Adrenal gland (tissue), 9 donors: ENCODE measurements at regions not wholly inside any gene's neighbourhood (a gene's known extent, or its start where the extent isn't known, plus 50 kb on each side); places are given as distances from the start of the nearest gene placed in this dataset.

ENCODE experiments used
- DNase-seq, 7 donors: peaks; one replicate each; pipeline ENCODE4 v3.0.0-alpha.2; 2019 to 2020
- H3K27ac ChIP-seq, 5 donors: fragments of 200-600 bp; sonication (generic) in 4 of 5; 1 replicate in 3 of 5; 2 replicates in 2 of 5; pipeline versions ENCODE4 v1.5.1 to v1.8.0; 2016 to 2020; ENCODE audit warnings: mild to moderate bottlenecking in 1 of 5
- H3K27me3 ChIP-seq: fragments of 200-600 bp; 2 replicates; pipeline ENCODE4 v1.8.0; 2021
- H3K36me3 ChIP-seq, 2 donors: fragments of 200-600 bp; replicated peaks in 1 of 2; 1 replicate in 1 of 2; 2 replicates in 1 of 2; pipeline versions ENCODE4 v1.5.1 to v1.8.0; 2018 to 2022
- H3K4me1 ChIP-seq, 2 donors: fragments of 200-600 bp; replicated peaks in 1 of 2; 1 replicate in 1 of 2; 2 replicates in 1 of 2; pipeline versions ENCODE4 v1.5.1 to v1.8.0; 2018 to 2021
- H3K4me3 ChIP-seq, 4 donors: fragments of 200-600 bp; sonication (generic) in 3 of 4; one replicate each; pipeline ENCODE4 v1.5.1; 2016 to 2018
- H3K9me3 ChIP-seq, 3 donors: fragments of 200-600 bp; sonication (generic) in 1 of 3; replicated peaks in 1 of 3; 1 replicate in 2 of 3; 2 replicates in 1 of 3; pipeline versions ENCODE4 v1.5.1 to v1.8.0; 2016 to 2021
- CTCF ChIP-seq, 6 experiments: fragments of 450-650 bp in 4 of 6; fragments of 200-600 bp in 2 of 6; sonication (generic) in 1 of 6; IDR thresholded peaks; 1 replicate in 5 of 6; 2 replicates in 1 of 6; pipeline versions ENCODE4 v1.5.1 to v1.8.0; 2016 to 2021; ENCODE audit warnings: antibody characterized with exemption in 6 of 6, mild to moderate bottlenecking in 2 of 6, moderate library complexity in 1 of 6
- POLR2A ChIP-seq, 2 donors: fragments of 450-650 bp; IDR thresholded peaks; one replicate each; pipeline ENCODE4 v1.6.1; 2017; ENCODE audit warnings: antibody characterized with exemption in 2 of 2, mild to moderate bottlenecking in 2 of 2, moderate library complexity in 1 of 2
- WGBS, 4 donors: extraction: QIAGEN DNeasy Blood & Tissue Kit in 2 of 4; methylation state at CpG; one replicate each; pipeline versions ENCODE4 v1.1.5 to v1.1.7; 2013 to 2017; 5-methylcytosine and 5-hydroxymethylcytosine counted together
- intact Hi-C, 2 donors: fragments of 100-400 bp; cut with DNase I; formaldehyde crosslinking; loops; one replicate each; pipeline versions ENCODE4 v1.14.1 to v1.15.0; 2022 to 2023
- donor health status: healthy with polysubstance abuse.
- donor health status: Bipolar disorder and iron deficiency.
- donor health status: DM: yes; HTN: yes; CAD: no.
- donor health status: DM: no; HTN: no; CAD: no.
- donor health status: DM: no; HTN: no; CAD: no.

DNA sequence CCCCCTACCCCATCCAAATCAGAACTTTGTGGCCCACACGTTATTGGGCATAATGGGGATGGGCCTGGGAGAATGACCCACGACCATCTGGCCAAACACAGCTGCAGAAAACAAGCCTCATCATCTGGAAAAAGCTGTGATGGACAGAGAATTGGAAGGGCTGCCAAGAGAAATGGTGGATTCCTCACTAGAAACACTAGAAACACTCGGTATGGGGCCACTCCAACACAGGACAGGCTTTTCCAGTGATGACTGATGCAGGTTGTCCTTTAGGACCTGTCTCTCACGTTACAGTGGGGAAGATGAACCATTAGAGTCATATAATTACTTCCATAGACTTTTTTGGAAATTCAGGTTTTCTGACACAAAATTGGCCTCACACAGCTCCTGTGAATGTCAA is 172.4 kb upstream of the TARS1 start:
- Histone ChIP-seq H3K4me1 (no peaks in the 10 kb centered on the region), H3K27ac (no peak overlapping the region), H3K36me3 (no peaks in the 10 kb centered on the region), H3K9me3 (no peaks in the 10 kb centered on the region), H3K27me3 (no peaks in the 10 kb centered on the region), H3K4me3 (no peak overlapping the region)
- intact Hi-C loops = no loop called here
- DNase-seq = no peak
- 79 to 89% (median 86%) methylated on average over 3 to 4 of the region's 4 CpGs for WGBS, 4 donors
- TF ChIP-seq CTCF (IDR thresholded peaks at IDR 0.05) (no peak), POLR2A (IDR thresholded peaks at IDR 0.05) (no peak)

GRCh38 chr5:33270671-33271070 is 170.1 kb upstream of the TARS1 start:
- H3K4me1 ChIP-seq = no peaks in the 10 kb centered on the region
- no peak for DNase-seq
- no peak overlapping the region for H3K4me3 ChIP-seq
- H3K27me3 ChIP-seq = no peaks in the 10 kb centered on the region
- H3K36me3 ChIP-seq = no peaks in the 10 kb centered on the region
- H3K9me3 ChIP-seq = no peaks in the 10 kb centered on the region
- H3K27ac ChIP-seq = no peak overlapping the region
- TF ChIP-seq CTCF (IDR thresholded peaks at IDR 0.05) (no peak), POLR2A (IDR thresholded peaks at IDR 0.05) (no peak)
- 0 to 97% (median 88%) methylated on average over 1 of the region's 1 CpG for WGBS, 4 donors
- intact Hi-C loops = no loop called here

GRCh38 chr5:33271606-33272005 is 169.2 kb upstream of the TARS1 start:
- no peak overlapping the region for H3K4me3 ChIP-seq
- WGBS, 4 donors = 68 to 86% (median 75%) methylated on average over 1 of the region's 1 CpG
- intact Hi-C loops = no loop called here
- H3K27ac ChIP-seq = no peak overlapping the region
- H3K27me3 ChIP-seq = no peaks in the 10 kb centered on the region
- TF ChIP-seq CTCF (IDR thresholded peaks at IDR 0.05) = no peak
- peaks cover 0 to under 1% of the 10 kb centered on the region in 2 donors for H3K4me1 ChIP-seq
- H3K9me3 ChIP-seq = no peaks in the 10 kb centered on the region
- no peak for DNase-seq
- no peaks in the 10 kb centered on the region for H3K36me3 ChIP-seq

DNA sequence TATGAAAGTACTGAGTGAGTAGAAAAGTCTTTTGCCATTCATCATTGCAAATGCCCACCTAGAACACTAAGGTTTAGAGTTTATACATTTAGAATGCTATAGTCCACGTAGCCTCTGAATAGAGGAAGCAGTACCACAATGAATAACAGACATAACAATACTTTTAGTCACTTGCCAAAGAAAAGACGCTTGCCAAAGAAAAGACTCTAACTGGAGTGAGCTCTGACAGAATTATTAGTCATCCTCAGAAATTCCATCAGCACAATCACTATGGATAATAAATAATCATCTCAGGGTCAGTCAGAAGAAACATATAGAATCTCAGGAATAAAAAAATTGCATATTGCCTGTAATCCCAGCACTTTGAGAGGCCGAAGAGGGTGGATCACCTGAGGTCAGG is 168.5 kb upstream of the TARS1 start:
- Histone ChIP-seq H3K36me3 (no peaks in the 10 kb centered on the region), H3K27me3 (no peaks in the 10 kb centered on the region), H3K4me1 (peaks cover 0 to 6% of the 10 kb centered on the region in 2 donors), H3K27ac (no peak overlapping the region), H3K9me3 (no peaks in the 10 kb centered on the region), H3K4me3 (no peak overlapping the region)
- WGBS, 4 donors = 38 to 48% (median 46%) methylated on average over 3 of the region's 3 CpGs
- intact Hi-C loops = no loop called here
- TF ChIP-seq POLR2A (IDR thresholded peaks at IDR 0.05) = no peak
- no peak for TF ChIP-seq CTCF (IDR thresholded peaks at IDR 0.05)
- no peak for DNase-seq
